Neural crest cell (in vitro differentiated cells): ENCODE measurements at regions not wholly inside any gene's neighbourhood (a gene's known extent, or its start where the extent isn't known, plus 50 kb on each side); places are given as distances from the start of the nearest gene placed in this dataset.

ENCODE experiments used
- DNase-seq: peaks from one replicate; pipeline ENCODE4 v3.0.0; 2021; ENCODE audit warnings: low read depth, mixed read lengths, low spot score
- H3K27ac Mint-ChIP-seq: one replicate; pipeline ENCODE4 v1.8.0; 2021; ENCODE audit warnings: mild to moderate bottlenecking, mixed read lengths; ENCODE audit not compliant: unreplicated experiment
- H3K27me3 Mint-ChIP-seq: 2 replicates; pipeline ENCODE4 v1.8.0; 2021; ENCODE audit warnings: low read depth, mild to moderate bottlenecking, mixed read lengths
- H3K36me3 Mint-ChIP-seq: 2 replicates; pipeline ENCODE4 v1.8.0; 2021; ENCODE audit warnings: low read depth, mild to moderate bottlenecking, mixed read lengths
- H3K4me1 Mint-ChIP-seq: 2 replicates; pipeline ENCODE4 v1.8.0; 2021; ENCODE audit warnings: mixed read lengths
- H3K4me3 Mint-ChIP-seq: one replicate; pipeline ENCODE4 v1.8.0; 2021; ENCODE audit warnings: mild to moderate bottlenecking, mixed read lengths
- H3K9me3 Mint-ChIP-seq: 2 replicates; pipeline ENCODE4 v1.8.0; 2021; ENCODE audit warnings: mixed read lengths
- CTCF ChIP-seq: fragments of 200-600 bp; sonication (generic); conservative IDR thresholded peaks from 2 replicates; pipeline ENCODE4 v1.5.0; 2021; ENCODE audit warnings: antibody characterized with exemption, mild to moderate bottlenecking

- Mint-ChIP-seq H3K27ac (no peak overlapping the region), H3K4me3 (no peak overlapping the region), H3K9me3 (peaks cover 11% of the 10 kb centered on the region), H3K4me1 (no peaks in the 10 kb centered on the region), H3K27me3 (peaks cover 13% of the 10 kb centered on the region), H3K36me3 (peaks cover 10% of the 10 kb centered on the region)
- no peak for DNase-seq
- no peak for TF ChIP-seq CTCF
These were observed 64.3 kb upstream of the VANGL1 start for GRCh38 chr1:115577513-115577912.

GRCh38 chr1:115575661-115576060 lies 66.1 kb upstream of the VANGL1 start:
- Mint-ChIP-seq H3K4me3 (no peak overlapping the region), H3K27ac (no peak overlapping the region), H3K36me3 (peaks cover 10% of the 10 kb centered on the region), H3K4me1 (no peaks in the 10 kb centered on the region), H3K9me3 (peaks cover 9% of the 10 kb centered on the region), H3K27me3 (peaks cover 5% of the 10 kb centered on the region)
- DNase-seq, result no peak
- TF ChIP-seq CTCF, result no peak

- no peaks in the 10 kb centered on the region for H3K4me1 Mint-ChIP-seq
- H3K4me3 Mint-ChIP-seq, result no peak overlapping the region
- peaks cover 15% of the 10 kb centered on the region for H3K36me3 Mint-ChIP-seq
- no peak overlapping the region for H3K27ac Mint-ChIP-seq
- DNase-seq, result no peak
- no peak for TF ChIP-seq CTCF
- peaks cover 7% of the 10 kb centered on the region for H3K27me3 Mint-ChIP-seq
- H3K9me3 Mint-ChIP-seq, result peaks cover 14% of the 10 kb centered on the region
These were observed 69.1 kb upstream of the VANGL1 start for GRCh38 chr1:115572710-115573109.

- no peak overlapping the region for H3K27ac Mint-ChIP-seq
- peaks cover 43% of the 10 kb centered on the region for H3K27me3 Mint-ChIP-seq
- H3K4me3 Mint-ChIP-seq, result no peak overlapping the region
- no peak for DNase-seq
- peaks cover 7% of the 10 kb centered on the region for H3K36me3 Mint-ChIP-seq
- peaks cover 10% of the 10 kb centered on the region for H3K4me1 Mint-ChIP-seq
- peaks cover 8% of the 10 kb centered on the region for H3K9me3 Mint-ChIP-seq
- no peak for TF ChIP-seq CTCF
These were observed 74.3 kb upstream of the VANGL1 start for GRCh38 chr1:115567431-115567830.

GRCh38 chr1:115565791-115566190 lies 76.0 kb upstream of the VANGL1 start:
- no peak overlapping the region for H3K4me3 Mint-ChIP-seq
- H3K9me3 Mint-ChIP-seq, result peaks cover 8% of the 10 kb centered on the region
- DNase-seq, result no peak
- H3K27me3 Mint-ChIP-seq, result peaks cover 49% of the 10 kb centered on the region
- H3K4me1 Mint-ChIP-seq, result peaks cover 10% of the 10 kb centered on the region
- TF ChIP-seq CTCF, result no peak
- H3K36me3 Mint-ChIP-seq, result peaks cover 10% of the 10 kb centered on the region
- no peak overlapping the region for H3K27ac Mint-ChIP-seq

GRCh38 chr1:115565353-115565752 lies 76.4 kb upstream of the VANGL1 start:
- H3K27ac Mint-ChIP-seq, result no peak overlapping the region
- peaks cover 10% of the 10 kb centered on the region for H3K4me1 Mint-ChIP-seq
- peaks cover 10% of the 10 kb centered on the region for H3K36me3 Mint-ChIP-seq
- DNase-seq, result no peak
- peaks cover 8% of the 10 kb centered on the region for H3K9me3 Mint-ChIP-seq
- H3K27me3 Mint-ChIP-seq, result peaks cover 49% of the 10 kb centered on the region
- H3K4me3 Mint-ChIP-seq, result no peak overlapping the region
- TF ChIP-seq CTCF, result no peak
